Upper lobe of left lung (tissue), 6 donors: ENCODE measurements at regions not wholly inside any gene's neighbourhood (a gene's known extent, or its start where the extent isn't known, plus 50 kb on each side); places are given as distances from the start of the nearest gene placed in this dataset.

Experiments used
- ATAC-seq, 2 donors: fragments of 200-7000 bp; cut with Tn5 transposase; one replicate each; pipeline ENCODE4 v1.9.1; 2022; ENCODE audit warnings: mild to moderate bottlenecking in 2 of 2, moderate library complexity in 2 of 2; ENCODE audit not compliant: low FRiP score in 2 of 2
- DNase-seq, 2 donors: peaks; one replicate each; pipeline ENCODE4 v3.0.0-alpha.2; 2019 to 2020
- H3K27ac ChIP-seq, 4 donors: fragments of 200-600 bp; sonication (generic); one replicate each; pipeline ENCODE4 v1.5.1; 2016 to 2019
- H3K27me3 ChIP-seq, 4 donors: fragments of 200-600 bp; sonication (generic); one replicate each; pipeline ENCODE4 v1.5.1; 2017 to 2019
- H3K36me3 ChIP-seq, 4 donors: fragments of 200-600 bp; sonication (generic); one replicate each; pipeline ENCODE4 v1.5.1; 2016 to 2019
- H3K4me1 ChIP-seq, 4 donors: fragments of 200-600 bp; sonication (generic); one replicate each; pipeline ENCODE4 v1.5.1; 2018 to 2019
- H3K4me3 ChIP-seq, 4 donors: fragments of 200-600 bp; sonication (generic); one replicate each; pipeline ENCODE4 v1.5.1; 2017 to 2019; ENCODE audit warnings: mild to moderate bottlenecking in 2 of 4, moderate library complexity in 1 of 4
- H3K9me3 ChIP-seq, 4 donors: fragments of 200-600 bp; sonication (generic); one replicate each; pipeline ENCODE4 v1.5.1; 2018 to 2019
- EP300 ChIP-seq, 4 donors: sonication (generic); formaldehyde crosslinking; IDR thresholded peaks; one replicate each; pipeline ENCODE4 v1.5.1; 2017; ENCODE audit warnings: antibody characterized with exemption in 4 of 4, control low read depth in 2 of 4
- POLR2A ChIP-seq, 4 donors: fragments of 450-650 bp; IDR thresholded peaks; one replicate each; pipeline ENCODE4 v1.5.1; 2016 to 2017; ENCODE audit warnings: antibody characterized with exemption in 4 of 4, mild to moderate bottlenecking in 2 of 4
- POLR2AphosphoS5 ChIP-seq, 2 donors: sonication (generic); formaldehyde crosslinking; IDR thresholded peaks; one replicate each; pipeline ENCODE4 v1.5.1; 2017; ENCODE audit warnings: antibody characterized with exemption in 2 of 2
- WGBS, 2 donors: methylation state at CpG; one replicate each; pipeline ENCODE4 v1.1.5; 2017 to 2018; 5-methylcytosine and 5-hydroxymethylcytosine counted together
- TF ChIP-seq, protein P1 (sequence below), 6 experiments: fragments of 450-650 bp in 4 of 6; fragments of 200-600 bp in 2 of 6; sonication (generic) in 2 of 6; IDR thresholded peaks; one replicate each; pipeline ENCODE4 v1.5.1; 2016 to 2019; ENCODE audit warnings: antibody characterized with exemption in 6 of 6
- donor health status: DM: no; HTN: no; CAD: no; lungs with moderate emphysema.
- donor health status: DM: no; HTN: yes; CAD: no; lungs with severe emphysema.

DNA sequence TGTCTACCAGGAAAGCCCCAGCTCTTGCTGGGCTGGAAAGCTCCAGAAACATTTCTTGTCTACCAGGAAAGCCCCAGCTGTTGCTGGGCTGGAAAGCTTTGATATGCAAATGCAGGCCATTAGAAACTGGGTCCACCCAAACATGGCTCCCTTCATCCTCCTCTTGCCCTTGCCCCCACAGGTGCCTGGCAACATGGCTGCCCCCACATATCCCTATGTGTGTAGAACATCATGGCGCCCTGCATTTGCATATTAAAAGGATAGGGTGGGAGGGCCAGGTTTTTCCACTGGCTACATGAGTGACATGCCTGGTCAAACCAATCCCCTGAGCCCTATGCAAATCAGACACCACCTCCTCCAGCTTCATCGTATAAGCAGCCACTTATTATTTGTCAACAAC is 455.4 kb upstream of the ARGLU1 start:
- Histone ChIP-seq H3K4me3 (no peak overlapping the region), H3K9me3 (no peaks in the 10 kb centered on the region), H3K27ac (no peak overlapping the region), H3K36me3 (no peaks in the 10 kb centered on the region), H3K27me3 (no peaks in the 10 kb centered on the region), H3K4me1 (no peaks in the 10 kb centered on the region)
- ATAC-seq, result no peak
- no peak for DNase-seq
- TF ChIP-seq POLR2AphosphoS5 (IDR thresholded peaks at IDR 0.05), result no peak
- TF ChIP-seq, protein P1, sequence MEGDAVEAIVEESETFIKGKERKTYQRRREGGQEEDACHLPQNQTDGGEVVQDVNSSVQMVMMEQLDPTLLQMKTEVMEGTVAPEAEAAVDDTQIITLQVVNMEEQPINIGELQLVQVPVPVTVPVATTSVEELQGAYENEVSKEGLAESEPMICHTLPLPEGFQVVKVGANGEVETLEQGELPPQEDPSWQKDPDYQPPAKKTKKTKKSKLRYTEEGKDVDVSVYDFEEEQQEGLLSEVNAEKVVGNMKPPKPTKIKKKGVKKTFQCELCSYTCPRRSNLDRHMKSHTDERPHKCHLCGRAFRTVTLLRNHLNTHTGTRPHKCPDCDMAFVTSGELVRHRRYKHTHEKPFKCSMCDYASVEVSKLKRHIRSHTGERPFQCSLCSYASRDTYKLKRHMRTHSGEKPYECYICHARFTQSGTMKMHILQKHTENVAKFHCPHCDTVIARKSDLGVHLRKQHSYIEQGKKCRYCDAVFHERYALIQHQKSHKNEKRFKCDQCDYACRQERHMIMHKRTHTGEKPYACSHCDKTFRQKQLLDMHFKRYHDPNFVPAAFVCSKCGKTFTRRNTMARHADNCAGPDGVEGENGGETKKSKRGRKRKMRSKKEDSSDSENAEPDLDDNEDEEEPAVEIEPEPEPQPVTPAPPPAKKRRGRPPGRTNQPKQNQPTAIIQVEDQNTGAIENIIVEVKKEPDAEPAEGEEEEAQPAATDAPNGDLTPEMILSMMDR (IDR thresholded peaks at IDR 0.05), result no peak
- no peak for TF ChIP-seq EP300 (IDR thresholded peaks at IDR 0.05)
- no peak for TF ChIP-seq POLR2A (IDR thresholded peaks at IDR 0.05)
- WGBS, 2 donors, result 91 to 97% methylated on average over 2 of the region's 2 CpGs

DNA sequence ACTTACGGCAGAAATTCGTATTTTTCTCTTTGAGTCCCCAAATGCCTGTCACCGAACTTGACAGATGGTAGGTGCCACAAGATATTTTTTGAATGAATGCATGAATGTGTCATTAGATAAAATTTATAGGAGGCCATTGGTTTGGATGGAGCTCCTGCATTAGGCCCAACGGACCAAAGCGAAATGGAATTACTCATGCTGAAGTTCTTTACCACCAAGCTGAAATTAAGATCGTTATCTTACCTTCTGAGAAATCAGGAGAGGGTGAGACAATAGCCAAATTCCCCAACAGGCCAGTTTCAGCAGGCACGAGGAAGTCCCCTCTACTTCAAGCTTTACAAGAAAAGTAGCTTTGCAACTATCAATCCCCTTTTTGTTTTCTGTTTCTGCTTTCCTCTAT is 452.5 kb upstream of the ARGLU1 start:
- TF ChIP-seq POLR2AphosphoS5 (IDR thresholded peaks at IDR 0.05) (no peak), EP300 (IDR thresholded peaks at IDR 0.05) (no peak), POLR2A (IDR thresholded peaks at IDR 0.05) (no peak)
- TF ChIP-seq, protein P1 (IDR thresholded peaks at IDR 0.05), result no peak
- no peak overlapping the region for H3K27ac ChIP-seq

DNA sequence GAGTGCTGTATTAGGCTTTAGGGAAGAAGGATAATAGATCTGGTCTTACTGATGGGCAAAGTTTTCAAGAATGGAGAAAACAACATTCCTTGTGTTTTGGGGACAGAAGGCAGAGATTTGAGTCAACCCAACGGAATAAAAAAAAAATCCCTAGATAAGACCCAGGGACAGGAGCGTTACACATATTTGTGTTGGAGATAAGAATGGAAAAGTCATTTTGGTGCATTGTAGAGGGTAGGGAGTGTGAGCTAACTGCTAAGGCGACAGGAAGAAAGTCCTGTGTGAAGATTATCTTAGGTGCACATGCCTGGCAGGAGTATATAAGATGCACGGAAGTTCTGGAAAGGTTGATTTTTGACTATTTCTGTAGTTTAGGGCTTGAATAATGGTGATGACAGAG is 450.3 kb upstream of the ARGLU1 start:
- no peak overlapping the region for H3K27ac ChIP-seq
- DNase-seq (no peak), ATAC-seq (no peak)
- no peaks in the 10 kb centered on the region for H3K27me3 ChIP-seq
- WGBS, 2 donors, result 76 to 87% methylated on average over 4 of the region's 4 CpGs
- H3K9me3 ChIP-seq, result no peaks in the 10 kb centered on the region
- H3K4me1 ChIP-seq, result no peaks in the 10 kb centered on the region
- TF ChIP-seq EP300 (IDR thresholded peaks at IDR 0.05), result no peak
- no peak for TF ChIP-seq POLR2AphosphoS5 (IDR thresholded peaks at IDR 0.05)
- TF ChIP-seq POLR2A (IDR thresholded peaks at IDR 0.05), result no peak
- TF ChIP-seq, protein P1 (IDR thresholded peaks at IDR 0.05), result no peak
- H3K4me3 ChIP-seq, result no peak overlapping the region
- H3K36me3 ChIP-seq, result no peaks in the 10 kb centered on the region

More for the DNA sequence above, 452.5 kb upstream of the ARGLU1 start:
- Histone ChIP-seq H3K4me1 (no peaks in the 10 kb centered on the region), H3K36me3 (no peaks in the 10 kb centered on the region), H3K4me3 (no peak overlapping the region), H3K9me3 (no peaks in the 10 kb centered on the region), H3K27me3 (no peaks in the 10 kb centered on the region)
- DNase-seq (no peak), ATAC-seq (no peak)
- 88 to 93% methylated on average over 7 of the region's 7 CpGs for WGBS, 2 donors

DNA sequence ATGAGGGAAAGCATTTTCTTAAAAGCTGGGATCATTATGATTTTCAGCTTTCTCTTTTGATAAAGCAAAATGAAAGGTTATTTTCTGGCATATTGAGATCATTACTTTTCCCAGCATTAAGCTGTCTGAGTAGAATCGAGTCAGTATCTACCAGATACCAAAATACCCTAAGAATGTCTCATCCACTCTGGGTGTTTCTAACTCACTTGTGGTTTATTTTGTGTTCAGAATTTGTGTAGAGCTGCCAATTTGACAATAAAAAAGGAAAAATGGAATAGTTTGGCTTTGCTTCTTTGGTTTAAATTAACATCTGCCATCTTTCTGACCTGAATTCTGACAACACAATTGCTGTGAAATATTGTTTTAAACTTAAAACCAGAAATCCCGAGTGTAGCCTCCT is 438.7 kb upstream of the ARGLU1 start:
- Histone ChIP-seq H3K27ac (no peak overlapping the region), H3K9me3 (no peaks in the 10 kb centered on the region), H3K4me3 (no peak overlapping the region), H3K4me1 (no peaks in the 10 kb centered on the region), H3K27me3 (no peaks in the 10 kb centered on the region), H3K36me3 (no peaks in the 10 kb centered on the region)
- 72 to 80% methylated on average over 2 of the region's 2 CpGs for WGBS, 2 donors
- ATAC-seq (no peak), DNase-seq (no peak)
- no peak for TF ChIP-seq POLR2A (IDR thresholded peaks at IDR 0.05)

DNA sequence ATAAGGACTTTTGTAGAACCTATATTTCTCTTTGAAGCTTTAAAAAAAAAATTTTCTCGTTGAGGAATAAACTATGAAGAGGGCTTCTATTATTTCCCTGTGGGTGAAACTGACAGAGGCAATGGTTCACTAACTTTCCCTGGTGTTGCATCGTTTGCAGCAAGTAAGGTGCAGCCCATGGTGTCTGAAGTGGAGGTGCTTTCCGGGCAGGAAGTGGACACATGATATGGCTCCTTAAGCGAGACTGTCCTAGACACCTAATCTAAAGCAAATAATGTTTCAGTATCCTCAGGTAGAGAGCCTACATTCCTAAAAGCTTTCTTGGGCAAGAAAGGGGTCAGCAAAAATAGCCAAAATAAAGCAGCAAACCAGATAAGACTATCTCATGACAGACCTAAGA is 437.6 kb upstream of the ARGLU1 start:
- 53 to 73% methylated on average over 4 of the region's 4 CpGs for WGBS, 2 donors
- no peak for TF ChIP-seq EP300 (IDR thresholded peaks at IDR 0.05)
- TF ChIP-seq POLR2AphosphoS5 (IDR thresholded peaks at IDR 0.05), result no peak
- TF ChIP-seq, protein P1 (IDR thresholded peaks at IDR 0.05), result no peak
- TF ChIP-seq POLR2A (IDR thresholded peaks at IDR 0.05), result no peak
- no peak overlapping the region for H3K4me3 ChIP-seq
- no peaks in the 10 kb centered on the region for H3K4me1 ChIP-seq
- DNase-seq (no peak), ATAC-seq (no peak)
- H3K27ac ChIP-seq, result no peak overlapping the region
- no peaks in the 10 kb centered on the region for H3K27me3 ChIP-seq
- H3K36me3 ChIP-seq, result no peaks in the 10 kb centered on the region
- no peaks in the 10 kb centered on the region for H3K9me3 ChIP-seq
